DND-41 (cell line): ENCODE measurements at regions not wholly inside any gene's neighbourhood (a gene's known extent, or its start where the extent isn't known, plus 50 kb on each side); places are given as distances from the start of the nearest gene placed in this dataset.

Source experiments
- ATAC-seq: fragments of 200-7000 bp; cut with Tn5 transposase; 3 replicates; pipeline ENCODE4 v1.9.1; 2021; ENCODE audit warnings: low read depth; ENCODE audit not compliant: insufficient read depth
- DNase-seq: peaks from one replicate; pipeline ENCODE4 v3.0.0-alpha.2; 2020
- H2AFZ ChIP-seq: 2 replicates; pipeline ENCODE4 v1.6.0; 2012; ENCODE audit warnings: low read depth, low read length
- H3K27ac ChIP-seq: 2 replicates; pipeline ENCODE4 v1.5.1; 2012; ENCODE audit warnings: low read length, inconsistent platforms
- H3K27me3 ChIP-seq: fragments of 200-600 bp; sonication (generic); 2 replicates; pipeline ENCODE4 v1.6.0; 2012; ENCODE audit warnings: low read length, mild to moderate bottlenecking, inconsistent platforms; ENCODE audit not compliant: insufficient read depth, poor library complexity
- H3K36me3 ChIP-seq: 2 replicates; pipeline ENCODE4 v1.5.1; 2012; ENCODE audit warnings: low read length, inconsistent platforms; ENCODE audit not compliant: insufficient read depth
- H3K4me1 ChIP-seq: 2 replicates; pipeline ENCODE4 v1.5.1; 2012; ENCODE audit warnings: mild to moderate bottlenecking, low read length; ENCODE audit not compliant: insufficient read depth
- H3K4me2 ChIP-seq: 2 replicates; pipeline ENCODE4 v1.6.0; 2012; ENCODE audit warnings: mild to moderate bottlenecking, moderate library complexity, low read length, inconsistent platforms; ENCODE audit not compliant: insufficient read depth
- H3K4me3 ChIP-seq, 2 experiments: fragments of 200-600 bp in 1 of 2; shearing (Covaris generic) in 1 of 2; 2 replicates each; pipeline ENCODE4 v1.5.1; 2012 to 2016; ENCODE audit warnings: inconsistent platforms in 2 of 2, low read length in 2 of 2, mild to moderate bottlenecking in 2 of 2, low read depth in 1 of 2, moderate library complexity in 1 of 2
- H3K79me2 ChIP-seq: 2 replicates; pipeline ENCODE4 v1.6.0; 2012; ENCODE audit warnings: low read length, inconsistent platforms; ENCODE audit not compliant: insufficient read depth
- H3K9ac ChIP-seq: 2 replicates; pipeline ENCODE4 v1.6.0; 2012; ENCODE audit warnings: low read depth, mild to moderate bottlenecking, inconsistent platforms, low read length, moderate library complexity
- H3K9me3 ChIP-seq: 2 replicates; pipeline ENCODE4 v1.5.1; 2012; ENCODE audit warnings: low read length, moderate library complexity, mild to moderate bottlenecking, inconsistent platforms; ENCODE audit not compliant: insufficient read depth, severe bottlenecking
- H4K20me1 ChIP-seq: 2 replicates; pipeline ENCODE4 v1.6.0; 2012; ENCODE audit warnings: low read length; ENCODE audit not compliant: insufficient read depth
- CTCF ChIP-seq: IDR thresholded peaks from 2 replicates; pipeline ENCODE4 v1.5.1; 2012; ENCODE audit warnings: borderline replicate concordance, low read length, moderate library complexity, mild to moderate bottlenecking; ENCODE audit not compliant: poor library complexity, severe bottlenecking; ENCODE audit errors: extremely low read depth
- EZH2 ChIP-seq: IDR thresholded peaks from 3 replicates; pipeline ENCODE4 v1.6.1; 2012; ENCODE audit warnings: borderline replicate concordance, low read depth, mild to moderate bottlenecking, moderate library complexity, low read length, inconsistent platforms; ENCODE audit not compliant: severe bottlenecking

DNA sequence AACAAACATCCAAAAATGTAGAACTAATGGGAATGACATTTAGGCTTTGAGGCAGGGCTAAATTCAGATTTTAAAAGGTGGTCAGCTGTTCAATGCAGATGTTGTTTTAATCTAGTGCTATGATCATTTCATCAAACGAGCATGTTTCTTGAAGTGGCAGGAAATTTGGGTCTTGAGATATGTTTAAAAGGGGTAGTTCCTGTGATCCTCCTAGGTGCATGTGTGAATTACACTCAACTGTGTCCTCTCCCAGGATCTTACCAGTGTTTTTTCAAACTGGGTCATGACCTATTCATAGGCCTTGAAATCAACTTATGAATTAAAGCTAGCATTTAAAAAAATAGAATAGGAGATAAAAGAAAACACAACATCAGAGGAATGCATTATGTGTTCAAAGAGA lies 57.4 kb upstream of the ACMSD start:
- TF ChIP-seq CTCF (no peak), EZH2 (no peak)
- no peak overlapping the region for H3K4me2 ChIP-seq
- H3K27me3 ChIP-seq: no peaks in the 10 kb centered on the region
- peaks cover 27% of the 10 kb centered on the region for H3K4me1 ChIP-seq
- 0 out of 2 replicates have a peak overlapping the region, but pooled peaks have one; percentile 17 for H3K27ac ChIP-seq
- ATAC-seq: peak; percentile 81
- H3K79me2 ChIP-seq: no peaks in the 10 kb centered on the region
- H3K9ac ChIP-seq: no peak overlapping the region
- H3K36me3 ChIP-seq: no peaks in the 10 kb centered on the region
- H2AFZ ChIP-seq: no peak overlapping the region
- DNase-seq: no peak
- no peaks in the 10 kb centered on the region for H4K20me1 ChIP-seq
- no peaks in the 10 kb centered on the region for H3K9me3 ChIP-seq
- no peak overlapping the region for H3K4me3 ChIP-seq

- Histone ChIP-seq H3K9me3 (no peaks in the 10 kb centered on the region), H3K4me1 (peaks cover 20% of the 10 kb centered on the region), H3K79me2 (no peaks in the 10 kb centered on the region), H2AFZ (no peak overlapping the region), H3K36me3 (no peaks in the 10 kb centered on the region), H3K27ac (no peak overlapping the region), H3K9ac (no peak overlapping the region), H3K27me3 (no peaks in the 10 kb centered on the region), H3K4me2 (no peak overlapping the region), H3K4me3 (no peak overlapping the region), H4K20me1 (no peaks in the 10 kb centered on the region)
- ATAC-seq (no peak), DNase-seq (no peak)
- no peak for TF ChIP-seq EZH2
- TF ChIP-seq CTCF: no peak
These were observed 56.3 kb upstream of the ACMSD start for GRCh38 chr2:134782107-134782506.

DNA sequence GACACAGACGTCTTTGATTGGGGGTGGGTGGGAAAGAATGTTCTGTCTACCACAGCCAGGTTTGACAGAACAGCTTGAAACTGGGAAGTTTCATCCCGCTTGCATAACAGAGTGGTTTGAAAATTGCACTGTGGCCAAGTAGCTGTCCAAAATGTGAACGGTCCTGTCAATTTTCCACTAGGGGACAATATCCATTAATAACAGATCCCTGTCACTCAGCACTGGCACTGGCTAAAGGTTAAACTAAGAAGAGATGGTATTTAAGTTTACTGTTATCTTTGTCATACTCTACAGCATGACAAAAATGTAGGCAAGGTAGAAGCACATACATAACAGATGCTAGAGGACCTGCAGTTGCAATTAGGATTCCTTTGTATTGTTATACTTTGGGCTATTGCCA lies 55.6 kb upstream of the ACMSD start:
- ATAC-seq: peak; percentile 65

More for the DNA sequence above, 55.6 kb upstream of the ACMSD start:
- Histone ChIP-seq H3K9me3 (no peaks in the 10 kb centered on the region), H3K36me3 (no peaks in the 10 kb centered on the region), H3K4me1 (peaks cover 20% of the 10 kb centered on the region), H2AFZ (no peak overlapping the region), H3K4me2 (no peak overlapping the region), H3K9ac (no peak overlapping the region), H3K4me3 (no peak overlapping the region), H4K20me1 (no peaks in the 10 kb centered on the region), H3K27ac (no peak overlapping the region), H3K27me3 (no peaks in the 10 kb centered on the region), H3K79me2 (no peaks in the 10 kb centered on the region)
- peak; percentile 20 for DNase-seq
- TF ChIP-seq EZH2 (no peak), CTCF (peak; percentile 69)
